ENCODE measurements at regions not wholly inside any gene's neighbourhood (a gene's known extent, or its start where the extent isn't known, plus 50 kb on each side); places are given as distances from the start of the nearest gene placed in this dataset.

- H3F3A ChIP-seq (ENCODE audit: insufficient read depth, low read length): no peaks in the 10 kb centered on the region
- no peaks in the 10 kb centered on the region for H4K20me1 ChIP-seq (ENCODE audit: insufficient read depth, low read length)
- H2AFZ ChIP-seq (ENCODE audit: low read length): no peak overlapping the region
- no peak overlapping the region for H3K27ac ChIP-seq (ENCODE audit: low read length)
- H3K9me2 ChIP-seq (replicated peaks; ENCODE audit: insufficient read depth, low read length): no peaks in the 10 kb centered on the region
- no peak overlapping the region for H3K4me2 ChIP-seq (ENCODE audit: low read depth, low read length)
- H3K79me2 ChIP-seq (ENCODE audit: low read length): no peaks in the 10 kb centered on the region
- H3K9ac ChIP-seq (ENCODE audit: low read length): no peak overlapping the region
- H3K27me3 ChIP-seq (replicated peaks; ENCODE audit: insufficient read depth, low read length): no peaks in the 10 kb centered on the region
- no peaks in the 10 kb centered on the region for H3K9me3 ChIP-seq (replicated peaks; ENCODE audit: insufficient read depth, low read length)
- no peak overlapping the region for H3K4me3 ChIP-seq (ENCODE audit: low read length)
- no peaks in the 10 kb centered on the region for H3K4me1 ChIP-seq (ENCODE audit: low read length)
- TF ChIP-seq EZH2 (optimal IDR thresholded peaks at IDR 0.05; ENCODE audit: low read depth, low read length) (no peak), EZH2phosphoT487 (IDR thresholded peaks at IDR 0.05; ENCODE audit: low read length) (no peak)
- TF ChIP-seq, protein P1, sequence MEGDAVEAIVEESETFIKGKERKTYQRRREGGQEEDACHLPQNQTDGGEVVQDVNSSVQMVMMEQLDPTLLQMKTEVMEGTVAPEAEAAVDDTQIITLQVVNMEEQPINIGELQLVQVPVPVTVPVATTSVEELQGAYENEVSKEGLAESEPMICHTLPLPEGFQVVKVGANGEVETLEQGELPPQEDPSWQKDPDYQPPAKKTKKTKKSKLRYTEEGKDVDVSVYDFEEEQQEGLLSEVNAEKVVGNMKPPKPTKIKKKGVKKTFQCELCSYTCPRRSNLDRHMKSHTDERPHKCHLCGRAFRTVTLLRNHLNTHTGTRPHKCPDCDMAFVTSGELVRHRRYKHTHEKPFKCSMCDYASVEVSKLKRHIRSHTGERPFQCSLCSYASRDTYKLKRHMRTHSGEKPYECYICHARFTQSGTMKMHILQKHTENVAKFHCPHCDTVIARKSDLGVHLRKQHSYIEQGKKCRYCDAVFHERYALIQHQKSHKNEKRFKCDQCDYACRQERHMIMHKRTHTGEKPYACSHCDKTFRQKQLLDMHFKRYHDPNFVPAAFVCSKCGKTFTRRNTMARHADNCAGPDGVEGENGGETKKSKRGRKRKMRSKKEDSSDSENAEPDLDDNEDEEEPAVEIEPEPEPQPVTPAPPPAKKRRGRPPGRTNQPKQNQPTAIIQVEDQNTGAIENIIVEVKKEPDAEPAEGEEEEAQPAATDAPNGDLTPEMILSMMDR (IDR thresholded peaks at IDR 0.05; ENCODE audit: low read length): no peak
- DNase-seq: no peak
- H3K36me3 ChIP-seq (replicated peaks; ENCODE audit: insufficient read depth, low read length): no peaks in the 10 kb centered on the region
These were observed 88.4 kb upstream of the PRKD1 start for GRCh38 chr14:30016002-30016401.

GRCh38 chr14:30017370-30017993 is 89.8 kb upstream of the PRKD1 start:
- Histone ChIP-seq H3K9ac (ENCODE audit: low read length) (no peak overlapping the region), H3K4me1 (ENCODE audit: low read length) (no peaks in the 10 kb centered on the region), H3K9me2 (replicated peaks; ENCODE audit: insufficient read depth, low read length) (no peaks in the 10 kb centered on the region), H4K20me1 (ENCODE audit: insufficient read depth, low read length) (no peaks in the 10 kb centered on the region), H3K36me3 (replicated peaks; ENCODE audit: insufficient read depth, low read length) (no peaks in the 10 kb centered on the region), H2AFZ (ENCODE audit: low read length) (no peak overlapping the region), H3K4me3 (ENCODE audit: low read length) (no peak overlapping the region), H3K4me2 (ENCODE audit: low read depth, low read length) (no peak overlapping the region), H3K9me3 (replicated peaks; ENCODE audit: insufficient read depth, low read length) (no peaks in the 10 kb centered on the region), H3K27me3 (replicated peaks; ENCODE audit: insufficient read depth, low read length) (no peaks in the 10 kb centered on the region), H3K27ac (ENCODE audit: low read length) (no peak overlapping the region), H3K79me2 (ENCODE audit: low read length) (no peaks in the 10 kb centered on the region), H3F3A (ENCODE audit: insufficient read depth, low read length) (no peaks in the 10 kb centered on the region)
- DNase-seq: no peak
- TF ChIP-seq EZH2phosphoT487 (IDR thresholded peaks at IDR 0.05; ENCODE audit: low read length) (no peak), EZH2 (optimal IDR thresholded peaks at IDR 0.05; ENCODE audit: low read depth, low read length) (no peak)
- TF ChIP-seq, protein P1 (IDR thresholded peaks at IDR 0.05; ENCODE audit: low read length): no peak

- Histone ChIP-seq H3K36me3 (replicated peaks; ENCODE audit: insufficient read depth, low read length) (no peaks in the 10 kb centered on the region), H3K4me3 (ENCODE audit: low read length) (no peak overlapping the region), H3K9me3 (replicated peaks; ENCODE audit: insufficient read depth, low read length) (no peaks in the 10 kb centered on the region), H3K9ac (ENCODE audit: low read length) (no peak overlapping the region), H3K9me2 (replicated peaks; ENCODE audit: insufficient read depth, low read length) (no peaks in the 10 kb centered on the region), H3F3A (ENCODE audit: insufficient read depth, low read length) (no peaks in the 10 kb centered on the region), H3K79me2 (ENCODE audit: low read length) (no peaks in the 10 kb centered on the region), H2AFZ (ENCODE audit: low read length) (no peak overlapping the region), H3K4me2 (ENCODE audit: low read depth, low read length) (no peak overlapping the region), H3K27ac (ENCODE audit: low read length) (no peak overlapping the region), H4K20me1 (ENCODE audit: insufficient read depth, low read length) (no peaks in the 10 kb centered on the region), H3K4me1 (ENCODE audit: low read length) (no peaks in the 10 kb centered on the region), H3K27me3 (replicated peaks; ENCODE audit: insufficient read depth, low read length) (no peaks in the 10 kb centered on the region)
- no peak for DNase-seq
- TF ChIP-seq EZH2 (optimal IDR thresholded peaks at IDR 0.05; ENCODE audit: low read depth, low read length): no peak
- no peak for TF ChIP-seq EZH2phosphoT487 (IDR thresholded peaks at IDR 0.05; ENCODE audit: low read length)
- TF ChIP-seq, protein P1 (IDR thresholded peaks at IDR 0.05; ENCODE audit: low read length): no peak
These were observed 92.6 kb upstream of the PRKD1 start for GRCh38 chr14:30020271-30020670.
